Endodermal cell (in vitro differentiated cells): ENCODE measurements at regions not wholly inside any gene's neighbourhood (a gene's known extent, or its start where the extent isn't known, plus 50 kb on each side); places are given as distances from the start of the nearest gene placed in this dataset.
A peak's percentile ranks its signal among the peaks of the same experiment; 100 is the strongest.
"Not testable (repeated sequence)": the region's sequence is repeated elsewhere in the genome, so short reads cannot be mapped to it uniquely, and the experiment has no call there.

ENCODE experiments used
- DNase-seq: peaks from one replicate; pipeline ENCODE4 v3.0.0-alpha.2; 2017
- H3K27ac ChIP-seq: 2 replicates; pipeline ENCODE4 v1.5.1; 2013; ENCODE audit warnings: mild to moderate bottlenecking, low read depth, low read length, moderate library complexity
- H3K27me3 ChIP-seq: 2 replicates; pipeline ENCODE4 v1.6.1; 2013; ENCODE audit warnings: mild to moderate bottlenecking, low read length, moderate library complexity; ENCODE audit not compliant: insufficient read depth, control insufficient read depth, poor library complexity, severe bottlenecking
- H3K36me3 ChIP-seq: 2 replicates; pipeline ENCODE4 v1.7.0; 2013; ENCODE audit warnings: mild to moderate bottlenecking, low read length, moderate library complexity; ENCODE audit not compliant: control insufficient read depth, insufficient read depth
- H3K4me1 ChIP-seq: one replicate; pipeline ENCODE4 v1.7.0; 2013; ENCODE audit warnings: low read length; ENCODE audit not compliant: control insufficient read depth, insufficient read depth
- H3K4me3 ChIP-seq: 2 replicates; pipeline ENCODE4 v1.5.1; 2013; ENCODE audit warnings: mild to moderate bottlenecking, low read length, moderate library complexity
- H3K9ac ChIP-seq: 2 replicates; pipeline ENCODE4 v1.6.1; 2013; ENCODE audit warnings: mild to moderate bottlenecking, low read length, moderate library complexity; ENCODE audit not compliant: poor library complexity, severe bottlenecking; ENCODE audit errors: extremely low read depth
- H3K9me3 ChIP-seq: 2 replicates; pipeline ENCODE4 v1.6.1; 2013; ENCODE audit warnings: mild to moderate bottlenecking, low read length, moderate library complexity; ENCODE audit not compliant: control insufficient read depth
- H3K27ac Mint-ChIP-seq: 2 replicates; pipeline ENCODE4 v1.8.0; 2020; ENCODE audit warnings: mixed read lengths
- H3K27me3 Mint-ChIP-seq: 2 replicates; pipeline ENCODE4 v1.8.0; 2021; ENCODE audit warnings: mild to moderate bottlenecking, mixed read lengths; ENCODE audit not compliant: insufficient read depth
- H3K36me3 Mint-ChIP-seq: 2 replicates; pipeline ENCODE4 v1.8.0; 2020; ENCODE audit warnings: low read depth, mixed read lengths
- H3K4me1 Mint-ChIP-seq: 2 replicates; pipeline ENCODE4 v1.8.0; 2020; ENCODE audit warnings: mixed read lengths
- H3K4me3 Mint-ChIP-seq: 2 replicates; pipeline ENCODE4 v1.8.0; 2020; ENCODE audit warnings: mild to moderate bottlenecking, moderate library complexity, mixed read lengths
- H3K9me3 Mint-ChIP-seq: 2 replicates; pipeline ENCODE4 v1.8.0; 2020; ENCODE audit warnings: mild to moderate bottlenecking, mixed read lengths
- WGBS, 2 experiments: methylation state at CpG; one replicate each; pipeline versions ENCODE4 v1.1.5 to v1.1.7; 2013; ENCODE audit warnings: missing lambda C conversion rate in 2 of 2, mixed read lengths in 1 of 2; ENCODE audit not compliant: insufficient coverage in 1 of 2, insufficient read length in 1 of 2; 5-methylcytosine and 5-hydroxymethylcytosine counted together
- TF ChIP-seq, protein P1 (sequence below): fragments of 200-600 bp; sonication (generic); conservative IDR thresholded peaks from 2 replicates; pipeline ENCODE4 v1.5.0; 2021; ENCODE audit warnings: antibody characterized with exemption, mild to moderate bottlenecking

DNA sequence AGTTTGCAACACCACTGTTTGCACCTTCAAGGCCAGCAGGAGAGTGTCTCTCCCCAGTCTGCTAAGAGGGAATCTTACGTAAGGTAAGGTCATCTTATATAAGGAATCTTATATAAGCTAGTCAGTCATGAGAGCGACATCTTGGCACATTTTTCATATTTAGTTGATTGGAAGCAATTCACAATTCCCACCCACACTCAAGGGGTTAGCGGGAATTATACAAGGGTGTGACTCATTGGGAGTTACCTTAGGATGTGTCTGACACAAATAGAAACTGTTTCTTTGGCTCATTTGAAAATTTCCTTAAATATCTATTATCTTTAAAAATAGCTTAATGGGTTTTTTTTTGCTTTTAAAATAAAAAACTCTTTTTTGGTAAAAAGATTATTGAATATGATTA lies 62.1 kb upstream of the GRPR start:
- TF ChIP-seq, protein P1, sequence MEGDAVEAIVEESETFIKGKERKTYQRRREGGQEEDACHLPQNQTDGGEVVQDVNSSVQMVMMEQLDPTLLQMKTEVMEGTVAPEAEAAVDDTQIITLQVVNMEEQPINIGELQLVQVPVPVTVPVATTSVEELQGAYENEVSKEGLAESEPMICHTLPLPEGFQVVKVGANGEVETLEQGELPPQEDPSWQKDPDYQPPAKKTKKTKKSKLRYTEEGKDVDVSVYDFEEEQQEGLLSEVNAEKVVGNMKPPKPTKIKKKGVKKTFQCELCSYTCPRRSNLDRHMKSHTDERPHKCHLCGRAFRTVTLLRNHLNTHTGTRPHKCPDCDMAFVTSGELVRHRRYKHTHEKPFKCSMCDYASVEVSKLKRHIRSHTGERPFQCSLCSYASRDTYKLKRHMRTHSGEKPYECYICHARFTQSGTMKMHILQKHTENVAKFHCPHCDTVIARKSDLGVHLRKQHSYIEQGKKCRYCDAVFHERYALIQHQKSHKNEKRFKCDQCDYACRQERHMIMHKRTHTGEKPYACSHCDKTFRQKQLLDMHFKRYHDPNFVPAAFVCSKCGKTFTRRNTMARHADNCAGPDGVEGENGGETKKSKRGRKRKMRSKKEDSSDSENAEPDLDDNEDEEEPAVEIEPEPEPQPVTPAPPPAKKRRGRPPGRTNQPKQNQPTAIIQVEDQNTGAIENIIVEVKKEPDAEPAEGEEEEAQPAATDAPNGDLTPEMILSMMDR, result no peak
- no peak overlapping the region for H3K27ac ChIP-seq
- H3K36me3 ChIP-seq, result no peaks in the 10 kb centered on the region
- peaks cover 8% of the 10 kb centered on the region for H3K9me3 ChIP-seq
- no peak overlapping the region for H3K27ac Mint-ChIP-seq
- DNase-seq, result no peak
- H3K9me3 Mint-ChIP-seq, result peaks cover 15% of the 10 kb centered on the region
- no peak overlapping the region for H3K4me3 Mint-ChIP-seq
- no peaks in the 10 kb centered on the region for H3K27me3 ChIP-seq
- WGBS, 2 experiments, result 89% methylated on average over 3 of the region's 3 CpGs; no CpG with 5 or more reads in 1 of the 2 experiments
- H3K36me3 Mint-ChIP-seq, result no peaks in the 10 kb centered on the region
- H3K9ac ChIP-seq, result no peak overlapping the region
- no peaks in the 10 kb centered on the region for H3K4me1 ChIP-seq
- H3K27me3 Mint-ChIP-seq, result no peaks in the 10 kb centered on the region
- no peak overlapping the region for H3K4me3 ChIP-seq
- no peaks in the 10 kb centered on the region for H3K4me1 Mint-ChIP-seq

DNA sequence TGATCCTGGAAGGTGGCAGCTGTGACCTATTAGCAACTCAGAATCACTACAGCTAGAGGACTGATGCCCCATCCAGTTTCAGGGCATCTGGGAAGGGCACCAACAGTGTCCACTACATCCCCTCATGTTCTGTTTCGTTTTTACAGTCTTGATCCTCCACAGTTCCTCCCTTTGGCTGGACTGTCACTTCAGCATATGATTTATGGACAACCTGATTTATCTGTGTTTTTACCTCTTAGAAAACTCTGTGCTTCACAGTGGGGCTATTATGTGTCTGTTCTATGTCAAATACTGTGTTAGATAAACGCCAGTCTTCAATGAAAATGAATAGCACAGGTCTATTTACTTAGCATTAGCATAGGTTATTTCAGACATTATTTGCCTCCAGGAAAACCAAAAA lies 63.1 kb upstream of the GRPR start:
- DNase-seq, result no peak
- Mint-ChIP-seq H3K4me3 (no peak overlapping the region), H3K9me3 (peaks cover 15% of the 10 kb centered on the region), H3K27me3 (no peaks in the 10 kb centered on the region), H3K36me3 (no peaks in the 10 kb centered on the region), H3K27ac (no peak overlapping the region), H3K4me1 (peaks cover under 1% of the 10 kb centered on the region)
- no peak overlapping the region for H3K4me3 ChIP-seq
- H3K27me3 ChIP-seq, result no peaks in the 10 kb centered on the region
- peaks cover 8% of the 10 kb centered on the region for H3K9me3 ChIP-seq
- H3K36me3 ChIP-seq, result no peaks in the 10 kb centered on the region
- WGBS, 2 experiments, result 95 to 100% methylated on average over 1 to 2 of the region's 2 CpGs
- TF ChIP-seq, protein P1, result no peak
- H3K4me1 ChIP-seq, result no peaks in the 10 kb centered on the region
- H3K27ac ChIP-seq, result no peak overlapping the region
- H3K9ac ChIP-seq, result no peak overlapping the region

DNA sequence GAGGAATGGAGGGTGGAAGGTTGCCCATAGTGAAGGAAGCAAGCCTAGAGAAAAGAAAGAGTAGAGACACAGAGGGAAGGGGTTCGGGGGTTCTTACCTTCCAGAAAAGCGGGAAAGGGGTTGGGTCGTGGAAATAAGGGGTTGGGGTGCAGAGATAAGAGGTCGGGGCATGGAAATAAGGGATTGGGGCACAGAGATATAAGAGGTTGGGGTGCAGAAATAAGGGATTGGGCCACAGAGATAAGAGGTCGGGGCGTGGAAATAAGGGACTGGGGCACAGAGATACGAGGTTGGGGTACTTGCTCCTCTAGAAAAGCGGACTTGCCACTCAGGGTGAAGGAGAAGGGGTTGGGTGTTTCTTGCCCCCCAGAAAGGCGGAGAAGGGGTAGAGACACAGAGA lies 74.2 kb upstream of the GRPR start:
- H3K27ac Mint-ChIP-seq, H3K4me3 Mint-ChIP-seq, H3K9ac ChIP-seq, H3K4me1 ChIP-seq, H3K36me3 ChIP-seq, H3K4me3 ChIP-seq, H3K27me3 Mint-ChIP-seq, H3K27ac ChIP-seq, H3K27me3 ChIP-seq, DNase-seq: not testable (repeated sequence)
- H3K9me3 Mint-ChIP-seq, result peaks cover 64% of the 10 kb centered on the region
- WGBS, 2 experiments, result 97% methylated on average over 8 of the region's 9 CpGs; no CpG with 5 or more reads in 1 of the 2 experiments
- H3K36me3 Mint-ChIP-seq, result peaks cover 43% of the 10 kb centered on the region
- H3K9me3 ChIP-seq, result peaks cover 11% of the 10 kb centered on the region
- peaks cover 26% of the 10 kb centered on the region for H3K4me1 Mint-ChIP-seq

DNA sequence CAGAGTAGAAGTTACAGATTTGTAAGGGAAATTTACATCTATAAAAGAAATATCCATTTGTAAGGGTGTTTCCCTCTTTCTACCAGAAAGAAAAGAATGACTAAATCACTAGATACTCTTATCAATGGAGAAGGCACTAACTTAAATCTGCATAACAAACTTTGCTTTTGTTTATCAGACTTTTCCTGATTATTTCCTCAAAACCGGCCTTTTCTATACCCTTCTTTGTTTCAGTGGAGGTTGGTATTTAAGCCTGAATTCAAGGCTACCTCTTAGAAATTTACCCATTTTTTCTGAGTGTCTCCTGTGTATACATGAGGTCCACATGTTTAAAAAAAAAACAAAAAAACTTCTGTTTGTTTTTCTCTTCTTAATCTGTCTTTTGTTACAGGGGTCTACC lies 80.4 kb upstream of the GRPR start:
- no peak for DNase-seq
- Histone ChIP-seq H3K4me3 (no peak overlapping the region), H3K36me3 (no peaks in the 10 kb centered on the region), H3K27me3 (no peaks in the 10 kb centered on the region), H3K27ac (no peak overlapping the region), H3K4me1 (no peaks in the 10 kb centered on the region), H3K9me3 (peaks cover 2% of the 10 kb centered on the region), H3K9ac (no peak overlapping the region)
- peaks cover 4% of the 10 kb centered on the region for H3K36me3 Mint-ChIP-seq
- WGBS, 2 experiments, result 0% methylated on average over 1 of the region's 1 CpG; no CpG with 5 or more reads in 1 of the 2 experiments
- peak overlapping the region; percentile 95 for H3K27ac Mint-ChIP-seq
- peaks cover 58% of the 10 kb centered on the region for H3K4me1 Mint-ChIP-seq
- H3K9me3 Mint-ChIP-seq, result peaks cover 13% of the 10 kb centered on the region
- no peaks in the 10 kb centered on the region for H3K27me3 Mint-ChIP-seq
- no peak overlapping the region for H3K4me3 Mint-ChIP-seq
- TF ChIP-seq, protein P1, result no peak
